Left ventricle myocardium superior (tissue), 1 donor: ENCODE measurements at regions not wholly inside any gene's neighbourhood (a gene's known extent, or its start where the extent isn't known, plus 50 kb on each side); places are given as distances from the start of the nearest gene placed in this dataset.
"Not testable (repeated sequence)": the region's sequence is repeated elsewhere in the genome, so short reads cannot be mapped to it uniquely, and the experiment has no call there.

Experiments used
- ATAC-seq: fragments of 200-7000 bp; cut with Tn5 transposase; one replicate; pipeline ENCODE4 v1.9.1; 2020; ENCODE audit warnings: mild to moderate bottlenecking, moderate library complexity
- DNase-seq: peaks from one replicate; pipeline ENCODE4 v3.0.0-alpha.2; 2020
- intact Hi-C: fragments of 100-400 bp; cut with micrococcal nuclease; formaldehyde crosslinking; loops from one replicate; pipeline ENCODE4 v1.11.0; 2022
- donor health status: DM: no; HTN: yes; CAD: no; lungs with severe emphysema.

DNA sequence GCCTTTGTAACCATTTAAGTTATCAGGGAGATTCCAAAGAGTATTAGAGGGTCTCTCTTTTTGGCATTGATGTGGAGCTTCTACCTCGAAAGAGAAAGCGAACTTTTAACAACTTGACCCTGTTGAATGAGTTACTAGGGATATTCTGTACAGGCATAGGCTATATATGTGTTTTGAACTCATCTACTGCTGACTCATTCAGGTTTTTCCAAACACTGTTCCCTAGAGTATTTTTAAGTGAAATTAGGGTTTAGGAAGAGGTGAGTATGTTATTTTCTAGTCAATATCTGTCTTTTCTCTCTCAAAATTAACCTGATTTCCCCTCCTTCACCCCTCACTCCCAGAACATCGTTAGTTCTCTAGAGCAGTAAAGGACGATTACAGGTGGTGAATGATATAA is 228.1 kb upstream of the C2CD4B start:
- intact Hi-C loops = loop anchor here (10.0 kb wide), 2 partner anchors 162 to 262 kb away; no protein-coding TSS in a partner anchor
- DNase-seq (no peak), ATAC-seq (no peak)

GRCh38 chr15:62394079-62394478 is 229.0 kb upstream of the C2CD4B start:
- no peak for DNase-seq
- ATAC-seq = no peak
- intact Hi-C loops = loop anchor here (10.0 kb wide), 2 partner anchors 161 to 261 kb away; no protein-coding TSS in a partner anchor

DNA sequence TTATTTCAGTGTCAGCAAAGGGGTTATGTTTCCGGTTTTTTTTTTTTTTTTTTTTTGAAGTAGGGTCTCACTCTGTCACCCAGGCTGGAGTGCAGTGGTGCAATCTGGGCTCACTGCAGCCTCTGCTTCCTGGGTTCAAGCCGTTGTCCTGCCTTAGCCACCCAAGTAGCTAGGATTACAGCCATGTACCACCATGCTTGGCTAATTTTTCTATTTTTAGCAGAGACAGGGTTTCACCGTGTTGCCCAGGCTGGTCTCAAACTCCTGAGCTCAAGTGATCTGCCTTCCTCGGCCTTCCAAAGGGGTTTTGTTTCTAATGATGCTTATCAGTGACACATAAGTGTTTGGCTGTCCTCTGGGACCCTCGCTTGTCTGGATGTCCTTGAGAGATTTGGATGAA is 235.7 kb upstream of the C2CD4B start:
- DNase-seq (no peak), ATAC-seq (no peak)
- intact Hi-C loops = no loop called here

DNA sequence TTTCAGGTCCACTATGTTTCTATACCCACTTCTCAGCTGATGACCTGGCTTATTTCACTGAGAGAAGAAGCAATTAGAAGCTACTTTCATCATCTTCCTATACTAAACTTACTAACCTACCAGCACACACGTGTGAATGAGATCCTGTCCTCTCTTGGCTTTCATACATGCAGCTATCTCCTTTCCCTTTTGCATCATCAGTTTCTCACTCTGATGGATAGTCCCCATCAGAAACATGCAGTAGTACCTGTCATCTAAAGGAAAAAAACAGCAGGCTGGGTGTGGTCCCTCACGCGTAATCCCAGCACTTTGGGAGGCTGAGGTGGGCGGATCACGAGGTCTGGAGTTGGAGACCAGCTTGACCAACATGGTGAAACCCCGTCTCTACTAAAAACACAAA is 237.6 kb upstream of the C2CD4B start:
- intact Hi-C loops = no loop called here
- no peak for DNase-seq
- no peak for ATAC-seq

DNA sequence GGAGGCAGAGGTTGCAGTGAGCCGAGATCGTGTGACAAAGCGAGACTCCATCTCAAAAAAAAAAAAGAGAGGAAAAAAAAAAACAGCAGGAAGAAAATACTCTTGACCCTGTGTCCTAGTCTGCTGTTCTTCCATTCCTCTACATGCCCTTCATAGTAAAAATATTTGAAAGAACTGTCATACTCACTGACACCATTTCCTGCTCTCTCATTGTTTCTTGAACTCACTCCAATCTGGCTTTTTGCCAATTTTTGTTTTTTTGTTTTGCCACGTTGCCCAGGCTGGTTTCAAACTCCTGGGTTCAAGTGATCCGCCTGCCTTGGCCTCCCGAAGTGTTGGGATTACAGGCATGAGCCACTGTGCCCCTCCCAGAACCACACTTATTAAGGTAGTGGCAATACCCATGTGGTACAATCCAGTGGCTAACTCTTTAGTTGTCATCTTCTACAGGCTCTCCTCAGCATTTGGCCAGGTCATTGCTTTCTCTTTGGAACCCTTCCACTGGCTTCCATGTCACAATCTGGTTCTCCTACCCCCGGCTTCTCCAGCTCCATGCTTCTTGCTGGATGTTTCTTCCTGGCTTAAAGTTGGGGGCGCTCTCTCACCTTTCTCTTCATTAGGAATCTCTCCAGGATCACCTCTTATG is 238.2 kb upstream of the C2CD4B start:
- DNase-seq = no peak

DNA sequence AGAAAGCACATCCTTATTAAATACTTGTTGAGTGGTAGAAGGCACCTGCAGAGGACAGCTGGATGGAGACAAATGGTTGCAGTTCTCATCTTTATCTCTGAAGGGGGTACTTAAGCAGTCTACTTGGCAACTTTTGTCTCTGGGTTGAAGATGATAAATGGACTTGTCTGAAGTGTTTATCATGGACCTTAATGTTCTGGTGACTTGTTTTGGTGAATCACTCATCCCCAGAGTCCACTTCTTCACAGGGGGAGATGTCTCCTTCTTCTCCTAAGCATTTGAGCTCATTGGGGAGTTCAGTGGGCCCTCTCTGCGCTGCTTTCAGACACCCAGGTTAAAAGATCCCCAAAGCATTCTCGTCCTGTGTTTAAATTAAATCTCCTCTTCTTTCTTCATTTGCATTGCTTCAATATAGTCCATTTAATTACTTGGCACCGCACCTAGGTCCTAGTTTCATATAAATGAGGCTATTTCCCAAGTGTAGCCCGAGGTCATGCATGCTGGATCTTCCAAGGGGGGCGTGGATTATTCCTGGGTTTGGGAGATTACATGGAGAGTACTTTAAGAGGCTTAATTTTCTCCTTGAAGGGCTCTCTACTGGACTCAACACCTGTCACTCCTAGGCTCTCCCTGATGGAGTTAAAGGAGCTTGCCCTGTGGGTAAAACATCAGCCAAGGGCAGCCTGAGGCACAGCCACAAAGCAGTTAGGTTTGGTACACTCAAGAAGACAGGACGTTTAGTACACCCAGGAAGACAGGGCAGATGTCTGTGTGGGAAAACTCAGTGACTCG is 239.3 kb upstream of the C2CD4B start:
- no peak for DNase-seq
- intact Hi-C loops = no loop called here
- ATAC-seq = no peak

More for the DNA sequence above, 238.2 kb upstream of the C2CD4B start:
- peak; percentile 70 for ATAC-seq
- intact Hi-C loops = no loop called here

- peak; percentile 51 for ATAC-seq
- intact Hi-C loops = no loop called here
- no peak for DNase-seq
Measured at GRCh38 chr15:62406305-62406891, 241.3 kb upstream of the C2CD4B start.

DNA sequence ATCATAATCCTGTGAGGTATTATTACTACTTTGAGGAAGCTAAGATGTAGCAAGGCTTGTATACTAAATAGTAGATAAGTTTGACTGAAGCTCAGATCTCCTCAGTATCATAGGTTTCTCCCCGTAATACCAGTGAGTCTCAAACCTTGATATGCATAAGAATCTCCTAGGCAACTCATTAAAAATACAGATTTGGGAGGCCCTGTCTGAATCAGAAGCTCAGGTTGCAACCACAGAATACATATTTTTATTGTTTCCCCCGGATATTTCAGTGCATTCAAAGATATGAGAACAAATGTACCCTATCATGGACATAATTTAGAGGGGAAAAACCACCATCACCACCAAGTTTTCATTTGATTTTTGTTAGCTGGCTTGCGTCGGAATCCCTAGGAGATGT is 242.1 kb upstream of the C2CD4B start:
- intact Hi-C loops = no loop called here
- DNase-seq = no peak
- ATAC-seq = no peak

DNA sequence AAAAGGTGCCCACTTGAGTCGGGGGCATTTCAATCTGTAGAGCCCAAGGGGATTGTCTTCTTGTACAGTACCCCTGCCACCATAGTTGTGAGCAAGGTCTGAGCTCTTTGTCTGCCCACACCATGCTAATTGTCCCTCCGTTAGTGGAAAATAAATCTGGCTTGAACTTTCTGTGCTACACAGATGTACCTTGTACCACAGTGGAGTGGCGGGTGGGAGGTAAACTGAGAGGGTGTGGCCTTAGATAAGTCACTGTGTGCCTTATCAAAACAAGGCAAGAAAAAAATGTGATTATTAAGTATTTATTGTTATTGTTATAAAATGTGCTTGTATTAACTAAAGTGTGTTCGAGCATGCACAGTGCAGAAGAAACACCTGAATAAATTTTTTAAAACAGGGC is 242.9 kb upstream of the C2CD4B start:
- intact Hi-C loops = no loop called here
- ATAC-seq (no peak), DNase-seq (no peak)

- DNase-seq (no peak), ATAC-seq (no peak)
- intact Hi-C loops = no loop called here
Measured at GRCh38 chr15:62409466-62409865, 244.4 kb upstream of the C2CD4B start.

DNA sequence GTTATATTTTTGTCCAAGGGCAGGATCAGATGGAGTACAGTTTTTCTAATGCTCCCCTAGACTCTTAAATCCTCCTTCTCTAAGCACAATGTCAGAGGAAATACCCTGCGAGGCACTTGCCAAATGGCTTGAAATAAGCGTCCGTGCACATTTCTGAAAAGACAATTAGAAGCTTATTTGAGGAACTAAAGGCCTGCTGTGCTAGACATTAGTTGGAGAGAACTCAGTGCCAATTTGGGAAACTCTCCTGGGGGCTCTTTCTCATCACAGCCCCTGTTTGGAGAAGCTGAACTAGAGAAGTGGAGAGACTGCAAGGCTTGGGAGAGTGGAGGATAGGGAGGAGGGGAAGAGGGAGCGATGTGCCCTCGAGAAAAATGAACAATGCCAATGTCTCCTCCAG is 247.6 kb upstream of the C2CD4B start:
- intact Hi-C loops = no loop called here
- DNase-seq = no peak
- no peak for ATAC-seq

DNA sequence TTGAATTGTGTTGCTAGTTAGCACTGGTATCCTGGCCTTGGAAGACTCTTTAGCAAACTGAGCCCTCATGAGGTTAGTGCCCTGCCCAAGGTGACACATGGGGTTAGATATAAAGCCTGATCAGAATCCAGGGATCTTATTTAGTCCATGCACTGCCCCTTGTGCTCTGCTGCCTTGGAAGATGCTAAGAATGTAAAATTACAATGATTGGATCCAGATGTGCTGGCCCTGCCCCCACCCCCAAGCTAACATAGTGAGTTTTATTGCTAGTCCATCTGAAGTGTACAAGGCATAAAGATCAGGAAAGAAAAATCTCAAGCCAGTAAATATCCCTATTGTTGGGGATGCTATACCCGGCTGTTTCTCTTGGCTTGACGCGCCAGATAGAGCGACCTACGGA is 248.1 kb upstream of the C2CD4B start:
- intact Hi-C loops = no loop called here
- ATAC-seq (peak; percentile 42), DNase-seq (no peak)

- peak; percentile 66 for ATAC-seq
- intact Hi-C loops = no loop called here
Measured at GRCh38 chr15:62413786-62414185, 248.7 kb upstream of the C2CD4B start.

DNA sequence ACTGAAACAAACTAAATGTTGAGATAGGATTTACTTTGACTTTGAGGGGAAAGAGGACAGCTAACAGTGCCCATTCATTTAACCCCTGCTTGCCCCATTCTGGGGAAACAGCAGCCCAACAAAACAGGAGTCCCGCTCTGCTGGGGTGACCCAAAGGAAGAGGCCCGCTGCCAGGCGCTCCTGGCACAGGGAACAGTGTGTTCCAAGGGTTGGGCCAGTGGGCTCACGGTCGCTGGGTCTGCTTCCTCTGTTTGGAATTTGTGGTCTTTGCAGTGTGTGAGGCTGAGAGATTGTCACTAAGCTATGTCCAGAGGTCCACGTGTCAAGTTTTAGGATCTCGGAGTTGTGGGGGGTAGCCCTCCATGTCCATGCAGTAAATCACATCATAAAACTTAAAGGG is 250.4 kb upstream of the C2CD4B start:
- DNase-seq (peak; percentile 39), ATAC-seq (peak; percentile 44)
- intact Hi-C loops = no loop called here

More at GRCh38 chr15:62413786-62414185, 248.7 kb upstream of the C2CD4B start:
- no peak for DNase-seq

DNA sequence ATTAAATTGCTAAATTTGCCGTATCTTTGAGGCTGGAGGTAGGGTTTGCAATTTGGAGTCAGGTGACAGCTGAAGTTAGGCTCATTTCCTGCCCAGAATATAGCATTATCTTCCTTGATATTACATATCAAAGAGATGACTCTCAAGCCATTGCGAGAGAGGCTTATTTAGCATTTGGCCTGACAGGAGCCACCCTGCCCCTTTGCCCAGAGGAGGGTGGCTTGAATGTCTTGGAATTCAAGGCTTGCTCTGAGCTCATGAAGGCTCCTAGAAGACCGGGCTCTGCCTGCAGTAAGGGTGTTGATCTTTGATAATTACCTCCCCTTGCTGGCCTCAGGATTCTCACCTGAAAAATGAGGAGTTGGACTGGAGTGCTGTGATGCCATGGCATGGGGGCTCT is 251.4 kb upstream of the C2CD4B start:
- intact Hi-C loops = no loop called here
- ATAC-seq (no peak), DNase-seq (no peak)

DNA sequence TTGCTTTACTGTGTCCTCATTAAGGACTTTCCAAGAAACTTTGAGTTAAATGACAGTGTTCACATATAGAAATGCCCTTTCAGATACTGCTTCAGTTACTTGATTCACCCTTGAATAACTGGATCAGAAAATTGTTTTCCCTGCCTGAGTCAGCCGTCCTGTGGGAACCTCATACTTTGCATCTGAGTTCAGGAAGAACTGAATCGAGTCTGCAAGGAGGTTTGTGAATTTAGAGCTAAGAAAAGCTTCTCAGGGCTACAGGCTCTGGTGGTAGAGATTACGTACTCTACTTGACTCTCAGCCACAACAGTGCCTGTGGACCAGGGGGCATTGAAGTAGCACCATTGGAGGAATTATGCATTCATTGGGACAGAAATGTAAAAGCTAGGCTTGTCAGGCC is 252.4 kb upstream of the C2CD4B start:
- intact Hi-C loops = no loop called here
- ATAC-seq (no peak), DNase-seq (no peak)

DNA sequence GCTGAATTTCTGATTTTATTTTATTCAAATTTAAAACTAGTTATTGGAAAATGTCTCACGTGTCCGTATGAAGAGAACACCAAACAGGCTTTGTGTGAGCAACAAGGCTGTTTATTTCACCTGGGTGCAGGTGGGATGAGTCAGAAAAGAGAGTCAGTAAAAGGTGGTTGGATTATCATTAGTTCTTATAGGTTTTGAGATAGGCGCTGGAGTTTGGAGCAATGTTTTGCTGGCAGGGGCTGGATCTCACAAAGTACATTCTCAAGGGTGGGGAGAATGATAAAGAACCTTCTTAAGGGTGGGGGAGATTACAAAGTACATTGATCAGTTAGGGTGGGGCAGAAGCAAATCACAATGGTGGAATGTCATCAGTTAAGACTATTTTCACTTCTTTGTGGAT is 253.4 kb upstream of the C2CD4B start:
- ATAC-seq, DNase-seq, intact Hi-C loops: not testable (repeated sequence)

DNA sequence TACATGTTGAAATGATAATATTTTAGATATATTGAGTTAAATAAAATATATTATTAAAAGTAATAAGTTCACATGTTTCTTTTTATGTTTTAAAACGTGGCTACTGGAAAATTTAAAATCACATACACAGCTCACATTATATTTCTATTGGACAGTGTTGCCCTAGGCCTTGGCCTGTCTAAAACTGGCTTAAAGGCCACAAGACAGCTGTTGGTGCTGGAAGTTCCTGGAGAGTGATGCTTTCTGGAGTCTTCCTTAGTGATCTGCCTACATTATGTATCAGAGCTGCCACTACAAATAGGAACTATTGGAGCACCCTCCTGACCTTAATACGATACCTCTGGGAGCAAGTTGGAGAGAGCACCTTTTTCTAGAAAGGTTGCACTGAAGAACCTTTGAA is 254.1 kb upstream of the C2CD4B start:
- ATAC-seq (no peak), DNase-seq (no peak)
- intact Hi-C loops = no loop called here

DNA sequence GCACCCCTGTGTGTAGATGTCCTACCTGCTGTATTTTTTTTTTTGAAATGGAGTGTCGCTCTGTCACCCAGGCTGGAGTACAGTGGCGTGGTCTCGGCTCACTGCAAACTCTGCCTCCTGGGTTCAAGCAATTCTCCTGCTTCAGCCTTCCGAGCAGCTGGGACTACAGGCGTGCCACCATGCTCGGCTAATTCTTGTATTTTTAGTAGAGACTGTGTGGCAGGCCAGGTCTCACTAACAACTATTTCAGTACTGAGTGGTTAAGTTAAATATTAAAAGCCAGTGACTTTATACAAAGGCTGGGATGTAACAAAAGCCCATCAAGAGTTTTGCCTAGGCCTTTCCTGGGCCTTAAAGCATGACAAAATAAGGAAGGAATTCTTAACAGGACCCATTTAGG is 255.3 kb upstream of the C2CD4B start:
- DNase-seq, ATAC-seq, intact Hi-C loops: not testable (repeated sequence)

- intact Hi-C loops = no loop called here
- ATAC-seq = no peak
- DNase-seq = no peak
Measured at GRCh38 chr15:62421289-62421688, 256.2 kb upstream of the C2CD4B start.
